Thyroid gland (tissue), 4 donors: ENCODE measurements at regions not wholly inside any gene's neighbourhood (a gene's known extent, or its start where the extent isn't known, plus 50 kb on each side); places are given as distances from the start of the nearest gene placed in this dataset.

Experiments used
- DNase-seq, 2 donors: peaks; one replicate each; pipeline ENCODE4 v3.0.0-alpha.2; 2019
- H3K27ac ChIP-seq, 3 donors: fragments of 200-600 bp; sonication (generic); 1 replicate in 2 of 3; 2 replicates in 1 of 3; pipeline ENCODE4 v1.5.1; 2016 to 2019; ENCODE audit warnings: mild to moderate bottlenecking in 1 of 3, moderate library complexity in 1 of 3
- H3K27me3 ChIP-seq: fragments of 200-600 bp; sonication (generic); one replicate; pipeline ENCODE4 v1.5.1; 2019
- H3K36me3 ChIP-seq, 2 donors: fragments of 200-600 bp; sonication (generic); one replicate each; pipeline ENCODE4 v1.5.1; 2016 to 2019
- H3K4me1 ChIP-seq, 2 donors: fragments of 200-600 bp; sonication (generic); one replicate each; pipeline ENCODE4 v1.5.1; 2017 to 2019
- H3K4me3 ChIP-seq, 3 donors: fragments of 200-600 bp; sonication (generic); replicated peaks in 1 of 3; 1 replicate in 2 of 3; 2 replicates in 1 of 3; pipeline ENCODE4 v1.5.1; 2016; ENCODE audit warnings: mild to moderate bottlenecking in 1 of 3
- H3K9me3 ChIP-seq: fragments of 200-600 bp; sonication (generic); one replicate; pipeline ENCODE4 v1.5.1; 2017
- POLR2A ChIP-seq, 2 donors: fragments of 450-650 bp; IDR thresholded peaks; one replicate each; pipeline ENCODE4 v1.6.1; 2017; ENCODE audit warnings: antibody characterized with exemption in 2 of 2, mild to moderate bottlenecking in 2 of 2, moderate library complexity in 1 of 2
- WGBS, 2 donors: methylation state at CpG; one replicate each; pipeline ENCODE4 v1.1.5; 2017; 5-methylcytosine and 5-hydroxymethylcytosine counted together
- intact Hi-C: fragments of 100-400 bp; cut with DNase I; formaldehyde crosslinking; loops from one replicate; pipeline ENCODE4 v1.15.1; 2023
- TF ChIP-seq, protein P1 (sequence below), 6 experiments: fragments of 200-600 bp in 3 of 6; fragments of 450-650 bp in 3 of 6; sonication (generic) in 3 of 6; IDR thresholded peaks; one replicate each; pipeline ENCODE4 v1.5.1; 2016 to 2019; ENCODE audit warnings: antibody characterized with exemption in 6 of 6, mild to moderate bottlenecking in 2 of 6, inconsistent platforms in 1 of 6, moderate library complexity in 1 of 6

DNA sequence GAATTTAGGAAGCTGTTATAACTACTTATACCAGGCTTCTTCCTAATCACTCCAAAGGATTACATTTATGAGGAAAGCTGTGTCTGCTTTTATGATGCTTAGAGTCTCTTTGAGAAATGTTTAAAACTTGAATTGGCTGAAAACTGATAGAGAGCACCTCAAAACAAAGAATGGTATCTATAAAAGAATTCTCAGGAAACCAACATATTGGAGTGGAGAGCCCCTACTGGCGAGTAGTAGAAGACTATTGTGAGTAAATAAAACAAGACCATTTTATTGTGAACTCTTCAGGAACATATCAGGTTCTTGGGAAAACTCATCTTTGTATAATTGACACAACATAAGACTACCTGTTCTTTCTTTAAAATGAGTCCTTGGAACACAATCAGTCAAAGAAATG is 578.6 kb downstream of the RERGL start:
- no peak for TF ChIP-seq POLR2A (IDR thresholded peaks at IDR 0.05)
- TF ChIP-seq, protein P1, sequence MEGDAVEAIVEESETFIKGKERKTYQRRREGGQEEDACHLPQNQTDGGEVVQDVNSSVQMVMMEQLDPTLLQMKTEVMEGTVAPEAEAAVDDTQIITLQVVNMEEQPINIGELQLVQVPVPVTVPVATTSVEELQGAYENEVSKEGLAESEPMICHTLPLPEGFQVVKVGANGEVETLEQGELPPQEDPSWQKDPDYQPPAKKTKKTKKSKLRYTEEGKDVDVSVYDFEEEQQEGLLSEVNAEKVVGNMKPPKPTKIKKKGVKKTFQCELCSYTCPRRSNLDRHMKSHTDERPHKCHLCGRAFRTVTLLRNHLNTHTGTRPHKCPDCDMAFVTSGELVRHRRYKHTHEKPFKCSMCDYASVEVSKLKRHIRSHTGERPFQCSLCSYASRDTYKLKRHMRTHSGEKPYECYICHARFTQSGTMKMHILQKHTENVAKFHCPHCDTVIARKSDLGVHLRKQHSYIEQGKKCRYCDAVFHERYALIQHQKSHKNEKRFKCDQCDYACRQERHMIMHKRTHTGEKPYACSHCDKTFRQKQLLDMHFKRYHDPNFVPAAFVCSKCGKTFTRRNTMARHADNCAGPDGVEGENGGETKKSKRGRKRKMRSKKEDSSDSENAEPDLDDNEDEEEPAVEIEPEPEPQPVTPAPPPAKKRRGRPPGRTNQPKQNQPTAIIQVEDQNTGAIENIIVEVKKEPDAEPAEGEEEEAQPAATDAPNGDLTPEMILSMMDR (IDR thresholded peaks at IDR 0.05) = peak in 1 of 6 experiments; percentile 12
- H3K4me3 ChIP-seq = no peak overlapping the region
- H3K4me1 ChIP-seq = no peaks in the 10 kb centered on the region
- H3K27ac ChIP-seq = no peak overlapping the region
- H3K9me3 ChIP-seq = no peaks in the 10 kb centered on the region
- no peaks in the 10 kb centered on the region for H3K27me3 ChIP-seq
- DNase-seq = no peak
- 29 to 45% methylated on average over 1 of the region's 1 CpG for WGBS, 2 donors
- intact Hi-C loops = no loop called here
- H3K36me3 ChIP-seq = no peaks in the 10 kb centered on the region

DNA sequence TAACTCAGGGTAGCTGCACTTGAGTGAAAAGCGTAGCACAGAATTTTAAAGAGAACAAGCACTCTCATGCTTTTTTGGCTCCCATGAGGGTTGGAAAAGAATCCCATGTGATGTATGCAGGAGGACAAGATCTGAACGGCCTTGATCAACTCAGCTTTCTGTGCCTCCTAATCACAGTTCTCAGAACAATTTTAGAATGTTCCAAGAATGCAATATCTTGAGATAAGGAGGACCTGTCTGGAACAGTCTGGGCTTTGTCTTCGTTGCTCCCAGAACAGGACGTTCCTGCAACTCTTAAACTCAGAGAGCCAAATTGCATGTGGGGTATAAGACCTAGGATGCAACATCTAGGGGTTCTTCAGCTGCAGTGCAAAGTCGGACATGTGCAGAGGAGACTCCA is 582.7 kb downstream of the RERGL start:
- no peak overlapping the region for H3K4me3 ChIP-seq
- intact Hi-C loops = no loop called here
- WGBS, 2 donors = 66 to 71% methylated on average over 5 of the region's 5 CpGs

DNA sequence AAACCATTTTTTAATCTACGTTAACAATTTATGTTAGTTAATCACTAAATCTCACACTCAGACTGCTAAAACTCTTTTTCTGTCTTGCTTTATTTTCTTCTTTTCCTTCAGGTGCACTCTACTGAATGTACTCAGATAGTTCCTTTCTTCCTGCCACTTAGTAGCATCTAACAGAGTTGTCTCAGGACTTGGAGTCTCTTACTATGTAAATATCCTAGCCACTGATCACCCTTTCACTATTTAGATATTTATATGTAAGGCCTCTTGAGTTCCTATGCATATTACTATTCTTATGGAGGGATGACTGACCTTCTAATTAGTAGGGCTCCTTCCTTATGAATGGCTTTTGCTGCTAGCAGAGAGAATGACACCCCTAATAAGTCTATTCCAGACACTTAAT is 586.3 kb downstream of the RERGL start:
- 63 to 65% methylated on average over 1 of the region's 1 CpG for WGBS, 2 donors
- H3K9me3 ChIP-seq = no peaks in the 10 kb centered on the region
- H3K27me3 ChIP-seq = no peaks in the 10 kb centered on the region
- intact Hi-C loops = no loop called here
- no peaks in the 10 kb centered on the region for H3K4me1 ChIP-seq
- no peak overlapping the region for H3K27ac ChIP-seq
- no peak for DNase-seq
- H3K4me3 ChIP-seq = no peak overlapping the region
- no peaks in the 10 kb centered on the region for H3K36me3 ChIP-seq
- TF ChIP-seq, protein P1 (IDR thresholded peaks at IDR 0.05) = no peak
- TF ChIP-seq POLR2A (IDR thresholded peaks at IDR 0.05) = no peak

More for the DNA sequence above, 582.7 kb downstream of the RERGL start:
- TF ChIP-seq, protein P1 (IDR thresholded peaks at IDR 0.05) = no peak
- TF ChIP-seq POLR2A (IDR thresholded peaks at IDR 0.05) = no peak
- DNase-seq = no peak
- Histone ChIP-seq H3K4me1 (no peaks in the 10 kb centered on the region), H3K27me3 (no peaks in the 10 kb centered on the region), H3K36me3 (no peaks in the 10 kb centered on the region), H3K9me3 (no peaks in the 10 kb centered on the region), H3K27ac (no peak overlapping the region)

DNA sequence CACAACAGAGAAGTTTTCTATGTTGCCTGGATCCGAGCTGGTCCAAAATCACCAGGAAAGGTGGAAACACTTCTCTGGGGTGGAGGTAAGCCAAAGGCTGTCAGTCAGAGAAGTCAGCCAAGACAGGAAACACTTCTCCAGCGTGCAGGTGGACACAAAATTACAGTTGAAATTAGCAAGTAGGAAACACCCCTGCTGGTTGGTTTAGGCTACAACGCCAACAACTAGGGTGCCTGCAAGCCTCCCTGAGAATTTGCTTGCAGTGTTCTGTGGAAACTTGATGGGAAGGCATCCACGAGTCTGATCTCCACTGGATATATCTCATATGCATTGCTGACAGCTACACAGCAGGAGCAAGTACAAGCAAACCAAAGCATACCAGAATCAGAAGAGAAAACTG is 600.5 kb downstream of the RERGL start:
- Histone ChIP-seq H3K27ac (no peak overlapping the region), H3K4me3 (no peak overlapping the region), H3K4me1 (no peaks in the 10 kb centered on the region), H3K9me3 (no peaks in the 10 kb centered on the region), H3K27me3 (no peaks in the 10 kb centered on the region), H3K36me3 (no peaks in the 10 kb centered on the region)
- intact Hi-C loops = no loop called here
- DNase-seq = no peak
- 71 to 76% methylated on average over 4 of the region's 4 CpGs for WGBS, 2 donors
- no peak for TF ChIP-seq POLR2A (IDR thresholded peaks at IDR 0.05)
- TF ChIP-seq, protein P1 (IDR thresholded peaks at IDR 0.05) = no peak

DNA sequence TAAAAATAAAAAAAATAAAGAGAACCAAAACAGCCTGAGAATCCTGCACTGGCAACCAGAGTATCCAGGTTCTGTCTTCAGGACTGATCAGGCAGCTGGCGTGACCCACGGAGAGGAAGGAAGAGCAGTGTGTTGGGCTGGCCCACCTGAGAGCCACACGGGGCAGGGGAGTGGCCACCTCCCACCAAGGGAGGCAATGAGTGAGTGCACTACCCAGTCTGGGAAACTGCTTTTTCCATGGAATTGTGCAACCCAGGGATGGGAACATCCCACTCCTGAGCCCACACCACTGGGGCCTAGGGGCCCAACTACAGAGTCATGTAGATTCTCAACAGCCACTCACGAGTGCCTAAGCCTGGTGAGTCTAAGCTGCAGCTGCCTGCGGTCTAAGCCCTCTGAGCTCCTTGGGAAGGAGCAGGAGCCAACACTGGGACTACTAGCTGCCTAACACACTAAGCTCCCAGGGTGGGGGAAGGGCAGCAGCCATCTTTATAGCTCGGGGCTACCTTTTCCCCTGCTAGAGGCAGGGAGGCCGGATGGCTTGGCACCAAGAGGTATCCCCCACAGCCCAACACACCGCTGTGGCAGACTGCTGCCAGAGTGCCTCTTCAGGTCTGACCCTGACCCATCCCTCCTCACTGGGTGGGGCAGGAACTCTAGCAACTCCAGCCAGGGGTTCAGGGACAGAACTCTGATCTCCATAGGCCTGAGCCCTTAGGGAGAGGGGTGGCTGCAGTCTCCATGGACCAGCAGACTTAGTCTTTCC is 610.9 kb downstream of the RERGL start:
- no peak overlapping the region for H3K4me3 ChIP-seq
- TF ChIP-seq, protein P1 (IDR thresholded peaks at IDR 0.05) = no peak
- no peaks in the 10 kb centered on the region for H3K27me3 ChIP-seq
- no peaks in the 10 kb centered on the region for H3K36me3 ChIP-seq
- WGBS, 2 donors = 87 to 88% methylated on average over 5 to 6 of the region's 8 CpGs
- H3K9me3 ChIP-seq = no peaks in the 10 kb centered on the region
- DNase-seq = no peak
- no peaks in the 10 kb centered on the region for H3K4me1 ChIP-seq
- H3K27ac ChIP-seq = no peak overlapping the region
- intact Hi-C loops = no loop called here
